Aorta (tissue), 5 donors: ENCODE measurements at regions not wholly inside any gene's neighbourhood (a gene's known extent, or its start where the extent isn't known, plus 50 kb on each side); places are given as distances from the start of the nearest gene placed in this dataset.

Experiments
- ATAC-seq: fragments of 200-7000 bp; cut with Tn5 transposase; one replicate; pipeline ENCODE4 v1.9.1; 2022; ENCODE audit warnings: moderate library complexity; ENCODE audit not compliant: low FRiP score
- DNase-seq, 2 donors: peaks; one replicate each; pipeline ENCODE4 v3.0.0-alpha.2; 2020
- H3K27ac ChIP-seq, 2 donors: one replicate each; pipeline ENCODE4 v1.5.1; 2013; ENCODE audit warnings: low read length in 2 of 2, mild to moderate bottlenecking in 2 of 2, moderate library complexity in 2 of 2, control low read depth in 1 of 2, inconsistent platforms in 1 of 2, low read depth in 1 of 2
- H3K27me3 ChIP-seq, 2 donors: one replicate each; pipeline ENCODE4 v1.6.1; 2013; ENCODE audit warnings: control low read depth in 1 of 2, low read length in 1 of 2, mild to moderate bottlenecking in 1 of 2, moderate library complexity in 1 of 2; ENCODE audit not compliant: insufficient read depth in 2 of 2, control insufficient read depth in 1 of 2
- H3K36me3 ChIP-seq, 2 donors: one replicate each; pipeline ENCODE4 v1.6.1; 2013; ENCODE audit warnings: control low read depth in 1 of 2, low read length in 1 of 2, mild to moderate bottlenecking in 1 of 2; ENCODE audit not compliant: insufficient read depth in 2 of 2, control insufficient read depth in 1 of 2
- H3K4me1 ChIP-seq, 2 donors: one replicate each; pipeline ENCODE4 v1.6.1; 2013; ENCODE audit warnings: low read length in 2 of 2, control low read depth in 1 of 2, mild to moderate bottlenecking in 1 of 2, moderate library complexity in 1 of 2; ENCODE audit not compliant: insufficient read depth in 2 of 2, control insufficient read depth in 1 of 2
- H3K4me3 ChIP-seq, 2 donors: one replicate each; pipeline ENCODE4 v1.5.1; 2013; ENCODE audit warnings: low read length in 2 of 2, control low read depth in 1 of 2, mild to moderate bottlenecking in 1 of 2
- H3K9me3 ChIP-seq: one replicate; pipeline ENCODE4 v1.6.1; 2013; ENCODE audit warnings: mild to moderate bottlenecking, low read length; ENCODE audit not compliant: control insufficient read depth
- WGBS, 2 donors: extraction: QIAGEN DNeasy Blood & Tissue Kit; methylation state at CpG; one replicate each; pipeline ENCODE4 v1.1.7; 2013; 5-methylcytosine and 5-hydroxymethylcytosine counted together
- intact Hi-C, 2 donors: fragments of 100-400 bp; cut with DNase I; formaldehyde crosslinking; loops; one replicate each; pipeline versions ENCODE4 v1.14.2 to v1.15.0; 2022
- donor health status: healthy with polysubstance abuse.
- donor health status: Bipolar disorder and iron deficiency.
- donor health status: DM: no; HTN: no; CAD: no.
- donor health status: DM: no; HTN: no; CAD: no.
- donor health status: DM: yes; HTN: yes; CAD: no.

GRCh38 chr7:51792796-51793195, 476.2 kb upstream of the COBL start:
- Histone ChIP-seq H3K9me3 (peaks cover 1% of the 10 kb centered on the region), H3K4me3 (no peak overlapping the region), H3K4me1 (no peaks in the 10 kb centered on the region), H3K27me3 (no peaks in the 10 kb centered on the region), H3K27ac (no peak overlapping the region), H3K36me3 (no peaks in the 10 kb centered on the region)
- ATAC-seq: no peak
- WGBS, 2 donors: 48 to 53% methylated on average over 1 of the region's 1 CpG
- no peak for DNase-seq
- intact Hi-C loops: no loop called here

- no peak for DNase-seq
These were observed 472.9 kb upstream of the COBL start for GRCh38 chr7:51789489-51789888.

GRCh38 chr7:51786284-51786683, 469.7 kb upstream of the COBL start:
- no peak overlapping the region for H3K4me3 ChIP-seq
- no peak overlapping the region for H3K27ac ChIP-seq
- no peaks in the 10 kb centered on the region for H3K36me3 ChIP-seq
- H3K9me3 ChIP-seq: no peaks in the 10 kb centered on the region
- intact Hi-C loops: no loop called here
- WGBS, 2 donors: 94 to 95% methylated on average over 1 of the region's 1 CpG
- no peaks in the 10 kb centered on the region for H3K27me3 ChIP-seq
- no peak for DNase-seq
- no peaks in the 10 kb centered on the region for H3K4me1 ChIP-seq
- no peak for ATAC-seq

More at GRCh38 chr7:51789489-51789888, 472.9 kb upstream of the COBL start:
- H3K9me3 ChIP-seq: no peaks in the 10 kb centered on the region
- H3K4me3 ChIP-seq: no peak overlapping the region
- no peak for ATAC-seq
- H3K27me3 ChIP-seq: no peaks in the 10 kb centered on the region
- intact Hi-C loops: no loop called here
- H3K4me1 ChIP-seq: no peaks in the 10 kb centered on the region
- no peak overlapping the region for H3K27ac ChIP-seq
- no peaks in the 10 kb centered on the region for H3K36me3 ChIP-seq

GRCh38 chr7:51785876-51786275, 469.3 kb upstream of the COBL start:
- H3K27ac ChIP-seq: no peak overlapping the region

GRCh38 chr7:51785171-51785570, 468.6 kb upstream of the COBL start:
- Histone ChIP-seq H3K36me3 (no peaks in the 10 kb centered on the region), H3K4me1 (no peaks in the 10 kb centered on the region), H3K4me3 (no peak overlapping the region), H3K27ac (no peak overlapping the region), H3K27me3 (no peaks in the 10 kb centered on the region), H3K9me3 (no peaks in the 10 kb centered on the region)
- intact Hi-C loops: no loop called here
- DNase-seq (no peak), ATAC-seq (no peak)
- WGBS, 2 donors: 92 to 93% methylated on average over 4 of the region's 4 CpGs

More at GRCh38 chr7:51785876-51786275, 469.3 kb upstream of the COBL start:
- Histone ChIP-seq H3K9me3 (no peaks in the 10 kb centered on the region), H3K27me3 (no peaks in the 10 kb centered on the region), H3K36me3 (no peaks in the 10 kb centered on the region), H3K4me1 (no peaks in the 10 kb centered on the region), H3K4me3 (no peak overlapping the region)
- ATAC-seq (no peak), DNase-seq (no peak)
- WGBS, 2 donors: 88 to 95% methylated on average over 9 of the region's 9 CpGs
- intact Hi-C loops: no loop called here

GRCh38 chr7:51783241-51783640, 466.6 kb upstream of the COBL start:
- ATAC-seq: no peak
- Histone ChIP-seq H3K36me3 (no peaks in the 10 kb centered on the region), H3K27ac (no peak overlapping the region), H3K4me3 (no peak overlapping the region), H3K4me1 (no peaks in the 10 kb centered on the region), H3K27me3 (no peaks in the 10 kb centered on the region), H3K9me3 (no peaks in the 10 kb centered on the region)
- WGBS, 2 donors: 81% methylated on average over 2 of the region's 2 CpGs
- intact Hi-C loops: no loop called here
- no peak for DNase-seq

- no peak overlapping the region for H3K4me3 ChIP-seq
- no peaks in the 10 kb centered on the region for H3K36me3 ChIP-seq
- DNase-seq (no peak), ATAC-seq (no peak)
- intact Hi-C loops: no loop called here
- H3K4me1 ChIP-seq: no peaks in the 10 kb centered on the region
- H3K9me3 ChIP-seq: no peaks in the 10 kb centered on the region
- no peak overlapping the region for H3K27ac ChIP-seq
- 81 to 83% methylated on average over 2 of the region's 2 CpGs for WGBS, 2 donors
- H3K27me3 ChIP-seq: no peaks in the 10 kb centered on the region
These were observed 461.5 kb upstream of the COBL start for GRCh38 chr7:51778121-51778520.

GRCh38 chr7:51774178-51774577, 457.6 kb upstream of the COBL start:
- no peaks in the 10 kb centered on the region for H3K9me3 ChIP-seq
- no peak for DNase-seq
- H3K36me3 ChIP-seq: no peaks in the 10 kb centered on the region
- no peak overlapping the region for H3K4me3 ChIP-seq
- WGBS, 2 donors: 92 to 96% methylated on average over 7 of the region's 7 CpGs
- intact Hi-C loops: no loop called here
- no peak for ATAC-seq
- H3K27me3 ChIP-seq: no peaks in the 10 kb centered on the region
- H3K27ac ChIP-seq: no peak overlapping the region
- H3K4me1 ChIP-seq: no peaks in the 10 kb centered on the region

GRCh38 chr7:51772190-51772589, 455.6 kb upstream of the COBL start:
- Histone ChIP-seq H3K27me3 (no peaks in the 10 kb centered on the region), H3K27ac (no peak overlapping the region), H3K4me1 (no peaks in the 10 kb centered on the region), H3K36me3 (no peaks in the 10 kb centered on the region), H3K9me3 (no peaks in the 10 kb centered on the region), H3K4me3 (no peak overlapping the region)
- ATAC-seq: no peak
- no peak for DNase-seq
- intact Hi-C loops: no loop called here
- 79 to 86% methylated on average over 2 of the region's 2 CpGs for WGBS, 2 donors
